ENCODE measurements at regions not wholly inside any gene's neighbourhood (a gene's known extent, or its start where the extent isn't known, plus 50 kb on each side); places are given as distances from the start of the nearest gene placed in this dataset.

DNA sequence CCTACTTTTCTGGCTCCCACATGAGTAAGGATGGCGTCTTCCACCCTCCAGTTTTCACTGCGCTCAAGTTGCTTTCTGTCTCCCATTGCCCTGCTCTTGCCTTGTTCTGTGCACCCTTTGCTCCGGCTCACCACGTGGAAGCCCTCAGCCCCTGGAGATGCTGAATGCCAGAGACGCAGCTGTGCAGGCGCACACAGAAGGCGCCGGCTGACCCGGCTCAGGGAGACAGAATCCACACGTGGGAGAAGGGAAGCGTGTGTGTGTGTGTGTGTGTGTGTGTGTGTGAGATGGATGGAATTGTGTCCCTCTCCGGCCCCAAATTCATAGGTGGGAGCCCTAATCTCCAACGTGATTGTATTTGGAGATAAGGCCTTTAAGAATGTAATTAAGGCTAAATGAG, 118.2 kb upstream of the ERRFI1 start:
- ChIA-PET POLR2A (ENCODE audit: unreplicated experiment) (no interaction called here), CTCF (no interaction called here)
- H3K4me1 ChIP-seq (ENCODE audit: control insufficient read depth, insufficient read depth, low read length) = 0 out of 2 replicates have a peak, but pooled peaks cover 3% of the 10 kb centered on the region
- in situ Hi-C loops (cut with MboI; ENCODE audit: low sequenced_read_pairs) (no loop called here), intact Hi-C loops (cut with micrococcal nuclease) (no loop called here), dilution Hi-C loops (cut with HindIII; ENCODE audit: low sequenced_read_pairs, unreplicated experiment) (no loop called here)
- H4K8ac ChIP-seq (ENCODE audit: low read depth in 2 of 2, low read length in 2 of 2) = 0 out of 4 replicates have a peak overlapping the region, but pooled peaks of 1 of the 2 experiments have one; percentile 12
- H3K9me1 ChIP-seq (ENCODE audit: insufficient read depth, low read length) = no peaks in the 10 kb centered on the region
- no peak overlapping the region for H2AFZ ChIP-seq (replicated peaks; ENCODE audit: low read length, poor library complexity)
- no peaks in the 10 kb centered on the region for H3K9me3 ChIP-seq (ENCODE audit: control insufficient read depth, insufficient read depth, low read length)
- H2AK5ac ChIP-seq (ENCODE audit: low read depth, low read length) = peak overlapping the region; percentile 87
- no peaks in the 10 kb centered on the region for H4K20me1 ChIP-seq (ENCODE audit: insufficient read depth, low read length)
- H3K14ac ChIP-seq (replicated peaks; ENCODE audit: low read depth, low read length) = no peak overlapping the region
- H2BK20ac ChIP-seq (ENCODE audit: low read depth, low read length) = no peak overlapping the region
- no peak overlapping the region for H3K23ac ChIP-seq (ENCODE audit: low read depth, low read length)
- no peak overlapping the region for H3K56ac ChIP-seq (ENCODE audit: extremely low read depth, insufficient read depth, low read length)
- H3K4me2 ChIP-seq (ENCODE audit: low read depth, low read length) = no peak overlapping the region
- TF ChIP-seq CTCF (conservative IDR thresholded peaks at IDR 0.05; ENCODE audit: low read depth, low read length) = no peak
- TF ChIP-seq BHLHE40 (IDR thresholded peaks at IDR 0.05; ENCODE audit: low read depth, low read length) = no peak
- TF ChIP-seq RFX5 (IDR thresholded peaks at IDR 0.05; ENCODE audit: low read depth, low read length) = no peak
- TF ChIP-seq RCOR1 (IDR thresholded peaks at IDR 0.05; ENCODE audit: insufficient replicate concordance, low read length) = no peak
- no peak for TF ChIP-seq NFE2L2 (IDR thresholded peaks at IDR 0.05; ENCODE audit: low read depth, low read length)
- no peak for TF ChIP-seq MAZ (IDR thresholded peaks at IDR 0.05; ENCODE audit: borderline replicate concordance, low read depth, low read length)
- TF ChIP-seq ELK1 (IDR thresholded peaks at IDR 0.05; ENCODE audit: borderline replicate concordance, low read depth, low read length) = no peak
- TF ChIP-seq FOS (IDR thresholded peaks at IDR 0.05; ENCODE audit: low read depth, low read length) = no peak
- TF ChIP-seq MXI1 (IDR thresholded peaks at IDR 0.05; ENCODE audit: borderline replicate concordance, low read depth, low read length) = no peak
- TF ChIP-seq RAD21 (IDR thresholded peaks at IDR 0.05; ENCODE audit: low read length) = no peak
- TF ChIP-seq USF2 (IDR thresholded peaks at IDR 0.05; ENCODE audit: low read depth, low read length) = no peak
- no peak for TF ChIP-seq MAFK (IDR thresholded peaks at IDR 0.05; ENCODE audit: low read depth, low read length)
- H3K18ac ChIP-seq (ENCODE audit: low read depth, low read length) = peak overlapping the region; percentile 20; the same call in 1 of the 2 replicates
- no peaks in the 10 kb centered on the region for H3K36me3 ChIP-seq (ENCODE audit: control insufficient read depth, insufficient read depth, low read length)
- no peak overlapping the region for H2AK9ac ChIP-seq (replicated peaks; ENCODE audit: low read depth, low read length, poor library complexity)
- ATAC-seq (ENCODE audit: low read depth) (no peak), DNase-seq (no peak)
- H3K27me3 ChIP-seq (ENCODE audit: control insufficient read depth, insufficient read depth, low read length) = no peaks in the 10 kb centered on the region
- no peak overlapping the region for H4K5ac ChIP-seq (ENCODE audit: low read depth, low read length)
- 100% methylated on average over 4 of the region's 13 CpGs; no CpG with 5 or more reads in 1 of the 2 experiments for WGBS, 2 experiments (ENCODE audit: extremely low coverage in 2 of 2, insufficient read length in 1 of 2)
- H2BK5ac ChIP-seq (ENCODE audit: low read depth, low read length, poor library complexity, severe bottlenecking) = no peak overlapping the region
- H3K4me3 ChIP-seq (ENCODE audit: insufficient read depth, low read depth, low read length) = no peak overlapping the region
- peak overlapping the region; percentile 65; the same call in 2 of the 3 replicates for H2BK15ac ChIP-seq (ENCODE audit: low read depth, low read length)
- 0 out of 2 replicates have a peak overlapping the region, but pooled peaks have one; percentile 13 for H3K4ac ChIP-seq (ENCODE audit: low read depth, low read length)
- no peak overlapping the region for H3K27ac ChIP-seq (ENCODE audit: insufficient read depth, low read length)
- no peaks in the 10 kb centered on the region for H3K79me1 ChIP-seq (ENCODE audit: low read depth in 1 of 2, low read length in 2 of 2)
- H4K91ac ChIP-seq (ENCODE audit: insufficient read depth, low read depth, low read length) = no peak overlapping the region
- BruUV-seq (replicated peaks) = no TSS peak
- H3K9ac ChIP-seq (ENCODE audit: low read depth, low read length) = no peak overlapping the region
- no peak overlapping the region for H2BK120ac ChIP-seq (ENCODE audit: low read depth, low read length)
